Thoracic aorta (tissue), 2 donors: ENCODE measurements at regions not wholly inside any gene's neighbourhood (a gene's known extent, or its start where the extent isn't known, plus 50 kb on each side); places are given as distances from the start of the nearest gene placed in this dataset.

ENCODE experiments used
- ATAC-seq: fragments of 150-250 bp; one replicate; pipeline ENCODE4 v1.8.0; 2017; ENCODE audit warnings: low read depth; ENCODE audit not compliant: insufficient number of reproducible peaks, low FRiP score
- DNase-seq: peaks from one replicate; pipeline ENCODE4 v3.0.0-alpha.2; 2020; ENCODE audit warnings: low spot score
- H3K27ac ChIP-seq, 2 donors: fragments of 200-600 bp; sonication (generic); 1 replicate in 1 of 2; 2 replicates in 1 of 2; pipeline ENCODE4 v1.5.1; 2016; ENCODE audit warnings: mild to moderate bottlenecking in 2 of 2, moderate library complexity in 2 of 2
- H3K27me3 ChIP-seq: fragments of 200-600 bp; sonication (generic); replicated peaks from 2 replicates; pipeline ENCODE4 v1.6.0; 2016; ENCODE audit warnings: mild to moderate bottlenecking; ENCODE audit not compliant: insufficient read depth
- H3K36me3 ChIP-seq: fragments of 200-600 bp; sonication (generic); one replicate; pipeline ENCODE4 v1.5.1; 2016
- H3K4me1 ChIP-seq, 2 donors: fragments of 200-600 bp; sonication (generic); 1 replicate in 1 of 2; 2 replicates in 1 of 2; pipeline versions ENCODE4 v1.5.1 to v1.6.0; 2016; ENCODE audit warnings: low read depth in 2 of 2, mild to moderate bottlenecking in 1 of 2; ENCODE audit not compliant: control insufficient read depth in 1 of 2
- H3K4me3 ChIP-seq: fragments of 200-600 bp; sonication (generic); 2 replicates; pipeline ENCODE4 v1.5.1; 2016; ENCODE audit warnings: mild to moderate bottlenecking
- H3K9me3 ChIP-seq: fragments of 200-600 bp; sonication (generic); 2 replicates; pipeline ENCODE4 v1.5.1; 2016
- TF ChIP-seq, protein P1 (sequence below): fragments of 200-600 bp; sonication (generic); IDR thresholded peaks from one replicate; pipeline ENCODE4 v1.5.1; 2019; ENCODE audit warnings: antibody characterized with exemption

GRCh38 chr12:88266806-88267360, 124.8 kb downstream of the TMTC3 start:
- TF ChIP-seq, protein P1, sequence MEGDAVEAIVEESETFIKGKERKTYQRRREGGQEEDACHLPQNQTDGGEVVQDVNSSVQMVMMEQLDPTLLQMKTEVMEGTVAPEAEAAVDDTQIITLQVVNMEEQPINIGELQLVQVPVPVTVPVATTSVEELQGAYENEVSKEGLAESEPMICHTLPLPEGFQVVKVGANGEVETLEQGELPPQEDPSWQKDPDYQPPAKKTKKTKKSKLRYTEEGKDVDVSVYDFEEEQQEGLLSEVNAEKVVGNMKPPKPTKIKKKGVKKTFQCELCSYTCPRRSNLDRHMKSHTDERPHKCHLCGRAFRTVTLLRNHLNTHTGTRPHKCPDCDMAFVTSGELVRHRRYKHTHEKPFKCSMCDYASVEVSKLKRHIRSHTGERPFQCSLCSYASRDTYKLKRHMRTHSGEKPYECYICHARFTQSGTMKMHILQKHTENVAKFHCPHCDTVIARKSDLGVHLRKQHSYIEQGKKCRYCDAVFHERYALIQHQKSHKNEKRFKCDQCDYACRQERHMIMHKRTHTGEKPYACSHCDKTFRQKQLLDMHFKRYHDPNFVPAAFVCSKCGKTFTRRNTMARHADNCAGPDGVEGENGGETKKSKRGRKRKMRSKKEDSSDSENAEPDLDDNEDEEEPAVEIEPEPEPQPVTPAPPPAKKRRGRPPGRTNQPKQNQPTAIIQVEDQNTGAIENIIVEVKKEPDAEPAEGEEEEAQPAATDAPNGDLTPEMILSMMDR = no peak
- no peak overlapping the region for H3K4me3 ChIP-seq
- no peaks in the 10 kb centered on the region for H3K9me3 ChIP-seq
- H3K27ac ChIP-seq = no peak overlapping the region
- no peaks in the 10 kb centered on the region for H3K4me1 ChIP-seq
- ATAC-seq = no peak
- no peak for DNase-seq
- H3K36me3 ChIP-seq = no peaks in the 10 kb centered on the region
- H3K27me3 ChIP-seq = no peaks in the 10 kb centered on the region

DNA sequence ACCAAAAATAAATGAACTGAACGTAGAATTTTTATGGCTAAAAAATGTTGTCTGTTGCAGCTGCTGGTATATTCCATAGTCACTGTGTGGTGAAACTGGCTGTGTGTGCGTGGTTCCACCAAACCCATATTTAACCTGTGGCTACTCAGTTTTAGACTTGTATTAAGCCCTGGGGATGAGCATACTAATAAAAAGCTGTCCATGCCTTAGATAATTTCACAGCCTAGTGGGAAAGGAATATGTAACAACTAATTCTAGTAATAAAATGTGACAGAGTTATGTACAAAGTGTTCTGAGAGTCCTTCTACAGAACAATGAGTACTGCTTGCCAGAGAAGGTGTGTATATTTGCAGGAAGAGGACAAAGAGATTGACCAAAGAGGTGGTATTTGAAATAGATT, 125.5 kb downstream of the TMTC3 start:
- TF ChIP-seq, protein P1 = no peak
- no peak overlapping the region for H3K4me3 ChIP-seq
- no peaks in the 10 kb centered on the region for H3K27me3 ChIP-seq
- no peaks in the 10 kb centered on the region for H3K9me3 ChIP-seq
- H3K27ac ChIP-seq = no peak overlapping the region
- H3K36me3 ChIP-seq = no peaks in the 10 kb centered on the region
- ATAC-seq (no peak), DNase-seq (no peak)
- H3K4me1 ChIP-seq = no peaks in the 10 kb centered on the region

GRCh38 chr12:88272456-88272855, 130.3 kb downstream of the TMTC3 start:
- H3K4me3 ChIP-seq = no peak overlapping the region
- DNase-seq = no peak
- H3K9me3 ChIP-seq = no peaks in the 10 kb centered on the region
- no peak for ATAC-seq
- TF ChIP-seq, protein P1 = no peak
- H3K36me3 ChIP-seq = no peaks in the 10 kb centered on the region
- no peaks in the 10 kb centered on the region for H3K27me3 ChIP-seq
- no peak overlapping the region for H3K27ac ChIP-seq
- no peaks in the 10 kb centered on the region for H3K4me1 ChIP-seq

DNA sequence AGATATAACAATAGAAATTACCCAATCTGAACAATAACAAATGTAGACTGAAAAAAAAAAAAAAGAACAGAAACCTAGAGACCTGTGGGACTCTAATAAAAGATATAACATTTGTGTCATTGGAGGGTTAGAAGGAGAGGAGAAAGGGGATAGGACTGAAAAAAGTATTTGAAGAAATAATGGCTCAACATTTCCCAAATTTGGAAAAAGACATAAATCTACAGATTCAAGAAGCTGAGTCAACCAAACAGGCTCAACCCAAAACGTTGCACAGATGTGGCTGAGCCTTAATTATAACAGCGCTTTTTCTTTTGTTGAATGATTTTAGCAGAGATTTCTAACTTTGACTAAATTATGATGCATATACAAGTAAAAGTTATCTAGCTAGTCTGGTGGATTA, 131.3 kb downstream of the TMTC3 start:
- TF ChIP-seq, protein P1 = no peak
- no peak for ATAC-seq
- Histone ChIP-seq H3K4me3 (no peak overlapping the region), H3K4me1 (no peaks in the 10 kb centered on the region), H3K36me3 (no peaks in the 10 kb centered on the region), H3K27ac (no peak overlapping the region), H3K27me3 (no peaks in the 10 kb centered on the region), H3K9me3 (no peaks in the 10 kb centered on the region)
- DNase-seq = no peak

DNA sequence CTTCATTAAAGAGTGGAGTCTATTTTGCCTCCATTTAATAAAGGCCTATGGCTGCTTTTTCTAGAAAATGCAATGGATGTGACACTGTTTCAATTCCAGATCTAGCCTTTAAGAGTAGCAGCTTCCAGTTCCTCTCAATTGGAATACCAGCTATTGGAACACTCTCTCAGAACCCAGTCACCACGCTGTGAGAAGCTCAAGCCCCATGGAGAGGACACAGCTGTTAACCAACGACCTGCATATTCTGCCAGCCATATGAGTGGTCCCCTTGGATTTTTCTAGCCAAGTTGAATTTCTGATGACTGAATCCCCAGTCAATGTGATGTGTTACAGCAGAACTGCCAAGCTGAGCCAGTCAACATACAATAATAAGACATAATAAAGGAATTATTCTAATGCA, 131.8 kb downstream of the TMTC3 start:
- DNase-seq (no peak), ATAC-seq (no peak)
- H3K4me3 ChIP-seq = no peak overlapping the region
- H3K27me3 ChIP-seq = no peaks in the 10 kb centered on the region
- H3K4me1 ChIP-seq = no peaks in the 10 kb centered on the region
- TF ChIP-seq, protein P1 = no peak
- H3K36me3 ChIP-seq = no peaks in the 10 kb centered on the region
- H3K27ac ChIP-seq = no peak overlapping the region
- H3K9me3 ChIP-seq = no peaks in the 10 kb centered on the region
